H1 (cell line): ENCODE measurements at regions not wholly inside any gene's neighbourhood (a gene's known extent, or its start where the extent isn't known, plus 50 kb on each side); places are given as distances from the start of the nearest gene placed in this dataset.

Experiments used
- EGR1 ChIP-seq: IDR thresholded peaks from 2 replicates; pipeline ENCODE4 v1.6.1; 2011; ENCODE audit warnings: low read depth, low read length, borderline replicate concordance
- NANOG ChIP-seq: IDR thresholded peaks from 2 replicates; pipeline ENCODE4 v1.6.1; 2011; ENCODE audit warnings: low read length, low read depth, mild to moderate bottlenecking, inconsistent platforms; ENCODE audit not compliant: insufficient read depth, poor library complexity, severe bottlenecking
- TF ChIP-seq, protein P1 (sequence below), 3 experiments: IDR thresholded peaks; 1 replicate in 2 of 3; 2 replicates in 1 of 3; pipeline versions ENCODE4 v1.5.1 to v1.6.1; 2011; ENCODE audit warnings: low read length in 3 of 3, mild to moderate bottlenecking in 3 of 3, inconsistent platforms in 2 of 3, low read depth in 1 of 3, moderate library complexity in 1 of 3; ENCODE audit not compliant: insufficient read depth in 1 of 3; ENCODE audit errors: control extremely low read depth in 1 of 3

DNA sequence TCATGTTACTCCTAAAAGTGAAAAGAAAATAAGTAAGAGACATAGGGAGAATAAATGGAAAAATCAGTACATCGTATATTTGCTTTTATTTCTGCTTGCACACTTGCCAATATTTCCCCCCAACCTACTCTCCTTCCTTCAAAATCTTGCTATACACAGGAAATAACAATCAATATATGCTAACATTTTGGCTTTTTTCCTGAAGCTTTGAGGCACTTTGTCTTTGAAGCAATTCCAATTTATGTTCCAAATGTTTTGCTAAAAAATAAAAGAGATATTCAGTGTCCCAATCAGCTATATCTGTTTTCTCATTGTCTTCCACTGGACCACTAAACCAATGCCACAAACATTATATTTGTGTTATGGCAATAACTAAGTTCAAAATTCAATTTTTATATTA, 184.0 kb upstream of the NEGR1 start (continued):
- TF ChIP-seq EGR1 (no peak), NANOG (no peak)
- TF ChIP-seq, protein P1, sequence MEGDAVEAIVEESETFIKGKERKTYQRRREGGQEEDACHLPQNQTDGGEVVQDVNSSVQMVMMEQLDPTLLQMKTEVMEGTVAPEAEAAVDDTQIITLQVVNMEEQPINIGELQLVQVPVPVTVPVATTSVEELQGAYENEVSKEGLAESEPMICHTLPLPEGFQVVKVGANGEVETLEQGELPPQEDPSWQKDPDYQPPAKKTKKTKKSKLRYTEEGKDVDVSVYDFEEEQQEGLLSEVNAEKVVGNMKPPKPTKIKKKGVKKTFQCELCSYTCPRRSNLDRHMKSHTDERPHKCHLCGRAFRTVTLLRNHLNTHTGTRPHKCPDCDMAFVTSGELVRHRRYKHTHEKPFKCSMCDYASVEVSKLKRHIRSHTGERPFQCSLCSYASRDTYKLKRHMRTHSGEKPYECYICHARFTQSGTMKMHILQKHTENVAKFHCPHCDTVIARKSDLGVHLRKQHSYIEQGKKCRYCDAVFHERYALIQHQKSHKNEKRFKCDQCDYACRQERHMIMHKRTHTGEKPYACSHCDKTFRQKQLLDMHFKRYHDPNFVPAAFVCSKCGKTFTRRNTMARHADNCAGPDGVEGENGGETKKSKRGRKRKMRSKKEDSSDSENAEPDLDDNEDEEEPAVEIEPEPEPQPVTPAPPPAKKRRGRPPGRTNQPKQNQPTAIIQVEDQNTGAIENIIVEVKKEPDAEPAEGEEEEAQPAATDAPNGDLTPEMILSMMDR (IDR thresholded peaks at IDR 0.05; ENCODE audit: control extremely low read depth in 1 of 3, insufficient read depth in 1 of 3, low read depth in 1 of 3, low read length in 3 of 3), result no peak
